SK-N-SH treated with all-trans-retinoic acid at 6 μM for 48 hours (cell line): ENCODE measurements at regions not wholly inside any gene's neighbourhood (a gene's known extent, or its start where the extent isn't known, plus 50 kb on each side); places are given as distances from the start of the nearest gene placed in this dataset.
"Not testable (repeated sequence)": the region's sequence is repeated elsewhere in the genome, so short reads cannot be mapped to it uniquely, and the experiment has no call there.

Source experiments
- ATAC-seq: fragments of 200-7000 bp; cut with Tn5 transposase; 3 replicates; pipeline ENCODE4 v1.9.1; 2020; ENCODE audit warnings: mild to moderate bottlenecking, moderate library complexity
- ARNTL ChIP-seq: fragments of 450-650 bp; formaldehyde crosslinking; IDR thresholded peaks from 2 replicates; pipeline ENCODE4 v1.5.0; 2020; ENCODE audit warnings: low read depth, mild to moderate bottlenecking, moderate library complexity, borderline replicate concordance
- BACH2 ChIP-seq: fragments of 250-450 bp; sonication (Bioruptor Pico); IDR thresholded peaks from 2 replicates; pipeline ENCODE4 v1.9.0; 2021; ENCODE audit warnings: mild to moderate bottlenecking, borderline replicate concordance
- CSDC2 ChIP-seq: fragments of 250-450 bp; sonication (Bioruptor Pico); IDR thresholded peaks from 2 replicates; pipeline ENCODE4 v1.5.0; 2020; ENCODE audit warnings: mild to moderate bottlenecking, moderate library complexity
- ESRRG ChIP-seq: fragments of 250-450 bp; sonication (Bioruptor Pico); IDR thresholded peaks from 2 replicates; pipeline ENCODE4 v1.6.1; 2021; ENCODE audit warnings: mild to moderate bottlenecking
- GLIS3 ChIP-seq: fragments of 250-450 bp; sonication (Bioruptor Pico); IDR thresholded peaks from 2 replicates; pipeline ENCODE4 v1.5.0; 2020; ENCODE audit warnings: mild to moderate bottlenecking, moderate library complexity
- ISL1 ChIP-seq: fragments of 250-450 bp; sonication (Bioruptor Pico); IDR thresholded peaks from 2 replicates; pipeline ENCODE4 v2.1.2; 2022; ENCODE audit warnings: mild to moderate bottlenecking, moderate library complexity
- OSR1 ChIP-seq: fragments of 250-450 bp; sonication (Bioruptor Pico); IDR thresholded peaks from 2 replicates; pipeline ENCODE4 v1.8.0; 2022; ENCODE audit warnings: moderate library complexity, mild to moderate bottlenecking, inconsistent platforms
- PPARA ChIP-seq: fragments of 250-450 bp; sonication (Bioruptor Pico); IDR thresholded peaks from 2 replicates; pipeline ENCODE4 v1.5.0; 2020; ENCODE audit warnings: mild to moderate bottlenecking, borderline replicate concordance
- RARB ChIP-seq: fragments of 250-450 bp; sonication (Bioruptor Pico); IDR thresholded peaks from 2 replicates; pipeline ENCODE4 v1.8.0; 2021; ENCODE audit warnings: mild to moderate bottlenecking, moderate library complexity
- TCF4 ChIP-seq: fragments of 250-450 bp; sonication (Bioruptor Pico); IDR thresholded peaks from 2 replicates; pipeline ENCODE4 v1.8.0; 2021; ENCODE audit warnings: mild to moderate bottlenecking, moderate library complexity, borderline replicate concordance
- TOX ChIP-seq: fragments of 250-450 bp; sonication (Bioruptor Pico); IDR thresholded peaks from 2 replicates; pipeline ENCODE4 v1.8.0; 2021; ENCODE audit warnings: mild to moderate bottlenecking, moderate library complexity, borderline replicate concordance
- ZC3H10 ChIP-seq: fragments of 250-450 bp; sonication (Bioruptor Pico); IDR thresholded peaks from 2 replicates; pipeline ENCODE4 v1.5.1; 2021; ENCODE audit warnings: mild to moderate bottlenecking, moderate library complexity
- ZFP3 ChIP-seq: fragments of 250-450 bp; sonication (Bioruptor Pico); IDR thresholded peaks from 2 replicates; pipeline ENCODE4 v1.5.0; 2020; ENCODE audit warnings: mild to moderate bottlenecking, moderate library complexity
- ZFP30 ChIP-seq: fragments of 450-650 bp; formaldehyde crosslinking; IDR thresholded peaks from 2 replicates; pipeline ENCODE4 v1.5.0; 2022; ENCODE audit warnings: mild to moderate bottlenecking, moderate library complexity
- ZNF565 ChIP-seq: fragments of 450-650 bp; formaldehyde crosslinking; conservative IDR thresholded peaks from 2 replicates; pipeline ENCODE4 v1.5.0; 2020; ENCODE audit warnings: low read depth, mild to moderate bottlenecking, moderate library complexity
- ZNF70 ChIP-seq: fragments of 450-650 bp; formaldehyde crosslinking; IDR thresholded peaks from 2 replicates; pipeline ENCODE4 v1.5.0; 2020; ENCODE audit warnings: mild to moderate bottlenecking, moderate library complexity
- ZNF8 ChIP-seq: fragments of 450-650 bp; formaldehyde crosslinking; IDR thresholded peaks from 2 replicates; pipeline ENCODE4 v1.5.0; 2020; ENCODE audit warnings: mild to moderate bottlenecking, moderate library complexity
- TF ChIP-seq, protein P1 (sequence below): fragments of 250-450 bp; sonication (Bioruptor Pico); IDR thresholded peaks from 2 replicates; pipeline ENCODE4 v1.8.0; 2021; ENCODE audit warnings: low read depth, mild to moderate bottlenecking, moderate library complexity, borderline replicate concordance
- TF ChIP-seq, protein P2 (sequence below): fragments of 250-450 bp; sonication (Bioruptor Pico); IDR thresholded peaks from 2 replicates; pipeline ENCODE4 v1.8.0; 2020; ENCODE audit warnings: mild to moderate bottlenecking, moderate library complexity, borderline replicate concordance
- TF ChIP-seq, protein P3 (sequence below): fragments of 250-450 bp; sonication (Bioruptor Pico); IDR thresholded peaks from 2 replicates; pipeline ENCODE4 v1.5.1; 2021; ENCODE audit warnings: mild to moderate bottlenecking, moderate library complexity
- TF ChIP-seq, protein P4 (sequence below): fragments of 250-450 bp; sonication (Bioruptor Pico); IDR thresholded peaks from 2 replicates; pipeline ENCODE4 v1.5.1; 2020; ENCODE audit warnings: low read depth, mild to moderate bottlenecking, moderate library complexity
- TF ChIP-seq, protein P5 (sequence below): fragments of 250-450 bp; sonication (Bioruptor Pico); IDR thresholded peaks from 2 replicates; pipeline ENCODE4 v1.5.0; 2020; ENCODE audit warnings: mild to moderate bottlenecking, moderate library complexity

DNA sequence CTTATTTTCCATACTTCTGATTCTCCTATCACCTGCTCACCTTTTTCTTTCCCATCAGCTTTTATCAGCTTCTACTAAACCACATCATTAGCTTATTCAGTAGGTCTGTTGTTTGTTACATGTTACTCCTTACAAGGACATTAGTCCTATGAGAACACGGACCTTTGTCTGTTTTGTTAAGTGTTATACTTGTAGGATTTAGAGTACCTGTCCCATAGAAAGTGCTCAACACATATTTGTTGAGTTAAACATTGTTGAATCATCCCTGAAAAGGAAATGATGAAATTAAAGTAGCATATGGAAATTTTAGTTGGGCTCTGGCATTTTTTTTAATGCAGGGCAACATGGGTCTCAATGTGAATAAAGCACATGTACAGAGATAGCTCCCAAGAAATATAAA, 222.1 kb upstream of the CARD18 start:
- no peak for TF ChIP-seq ZFP3 (CRISPR knock-in tag)
- no peak for TF ChIP-seq PPARA
- no peak for TF ChIP-seq ZFP30 (CRISPR knock-in tag)
- no peak for TF ChIP-seq TCF4 (CRISPR knock-in tag)
- TF ChIP-seq RARB (CRISPR knock-in tag), result no peak
- TF ChIP-seq, protein P1, sequence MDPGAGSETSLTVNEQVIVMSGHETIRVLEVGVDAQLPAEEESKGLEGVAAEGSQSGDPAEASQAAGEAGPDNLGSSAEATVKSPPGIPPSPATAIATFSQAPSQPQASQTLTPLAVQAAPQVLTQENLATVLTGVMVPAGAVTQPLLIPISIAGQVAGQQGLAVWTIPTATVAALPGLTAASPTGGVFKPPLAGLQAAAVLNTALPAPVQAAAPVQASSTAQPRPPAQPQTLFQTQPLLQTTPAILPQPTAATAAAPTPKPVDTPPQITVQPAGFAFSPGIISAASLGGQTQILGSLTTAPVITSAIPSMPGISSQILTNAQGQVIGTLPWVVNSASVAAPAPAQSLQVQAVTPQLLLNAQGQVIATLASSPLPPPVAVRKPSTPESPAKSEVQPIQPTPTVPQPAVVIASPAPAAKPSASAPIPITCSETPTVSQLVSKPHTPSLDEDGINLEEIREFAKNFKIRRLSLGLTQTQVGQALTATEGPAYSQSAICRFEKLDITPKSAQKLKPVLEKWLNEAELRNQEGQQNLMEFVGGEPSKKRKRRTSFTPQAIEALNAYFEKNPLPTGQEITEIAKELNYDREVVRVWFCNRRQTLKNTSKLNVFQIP (CRISPR knock-in tag), result no peak
- TF ChIP-seq ISL1 (CRISPR knock-in tag), result no peak
- no peak for TF ChIP-seq ZNF565 (CRISPR knock-in tag)
- TF ChIP-seq, protein P2, sequence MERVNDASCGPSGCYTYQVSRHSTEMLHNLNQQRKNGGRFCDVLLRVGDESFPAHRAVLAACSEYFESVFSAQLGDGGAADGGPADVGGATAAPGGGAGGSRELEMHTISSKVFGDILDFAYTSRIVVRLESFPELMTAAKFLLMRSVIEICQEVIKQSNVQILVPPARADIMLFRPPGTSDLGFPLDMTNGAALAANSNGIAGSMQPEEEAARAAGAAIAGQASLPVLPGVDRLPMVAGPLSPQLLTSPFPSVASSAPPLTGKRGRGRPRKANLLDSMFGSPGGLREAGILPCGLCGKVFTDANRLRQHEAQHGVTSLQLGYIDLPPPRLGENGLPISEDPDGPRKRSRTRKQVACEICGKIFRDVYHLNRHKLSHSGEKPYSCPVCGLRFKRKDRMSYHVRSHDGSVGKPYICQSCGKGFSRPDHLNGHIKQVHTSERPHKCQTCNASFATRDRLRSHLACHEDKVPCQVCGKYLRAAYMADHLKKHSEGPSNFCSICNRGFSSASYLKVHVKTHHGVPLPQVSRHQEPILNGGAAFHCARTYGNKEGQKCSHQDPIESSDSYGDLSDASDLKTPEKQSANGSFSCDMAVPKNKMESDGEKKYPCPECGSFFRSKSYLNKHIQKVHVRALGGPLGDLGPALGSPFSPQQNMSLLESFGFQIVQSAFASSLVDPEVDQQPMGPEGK (CRISPR knock-in tag), result no peak
- TF ChIP-seq, protein P3, sequence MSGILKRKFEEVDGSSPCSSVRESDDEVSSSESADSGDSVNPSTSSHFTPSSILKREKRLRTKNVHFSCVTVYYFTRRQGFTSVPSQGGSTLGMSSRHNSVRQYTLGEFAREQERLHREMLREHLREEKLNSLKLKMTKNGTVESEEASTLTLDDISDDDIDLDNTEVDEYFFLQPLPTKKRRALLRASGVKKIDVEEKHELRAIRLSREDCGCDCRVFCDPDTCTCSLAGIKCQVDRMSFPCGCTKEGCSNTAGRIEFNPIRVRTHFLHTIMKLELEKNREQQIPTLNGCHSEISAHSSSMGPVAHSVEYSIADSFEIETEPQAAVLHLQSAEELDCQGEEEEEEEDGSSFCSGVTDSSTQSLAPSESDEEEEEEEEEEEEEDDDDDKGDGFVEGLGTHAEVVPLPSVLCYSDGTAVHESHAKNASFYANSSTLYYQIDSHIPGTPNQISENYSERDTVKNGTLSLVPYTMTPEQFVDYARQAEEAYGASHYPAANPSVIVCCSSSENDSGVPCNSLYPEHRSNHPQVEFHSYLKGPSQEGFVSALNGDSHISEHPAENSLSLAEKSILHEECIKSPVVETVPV (CRISPR knock-in tag), result no peak
- TF ChIP-seq ESRRG (CRISPR knock-in tag), result no peak
- no peak for TF ChIP-seq ZNF8 (CRISPR knock-in tag)
- TF ChIP-seq, protein P4, sequence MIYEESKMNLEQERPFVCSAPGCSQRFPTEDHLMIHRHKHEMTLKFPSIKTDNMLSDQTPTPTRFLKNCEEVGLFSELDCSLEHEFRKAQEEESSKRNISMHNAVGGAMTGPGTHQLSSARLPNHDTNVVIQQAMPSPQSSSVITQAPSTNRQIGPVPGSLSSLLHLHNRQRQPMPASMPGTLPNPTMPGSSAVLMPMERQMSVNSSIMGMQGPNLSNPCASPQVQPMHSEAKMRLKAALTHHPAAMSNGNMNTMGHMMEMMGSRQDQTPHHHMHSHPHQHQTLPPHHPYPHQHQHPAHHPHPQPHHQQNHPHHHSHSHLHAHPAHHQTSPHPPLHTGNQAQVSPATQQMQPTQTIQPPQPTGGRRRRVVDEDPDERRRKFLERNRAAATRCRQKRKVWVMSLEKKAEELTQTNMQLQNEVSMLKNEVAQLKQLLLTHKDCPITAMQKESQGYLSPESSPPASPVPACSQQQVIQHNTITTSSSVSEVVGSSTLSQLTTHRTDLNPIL, result no peak
- TF ChIP-seq, protein P5, sequence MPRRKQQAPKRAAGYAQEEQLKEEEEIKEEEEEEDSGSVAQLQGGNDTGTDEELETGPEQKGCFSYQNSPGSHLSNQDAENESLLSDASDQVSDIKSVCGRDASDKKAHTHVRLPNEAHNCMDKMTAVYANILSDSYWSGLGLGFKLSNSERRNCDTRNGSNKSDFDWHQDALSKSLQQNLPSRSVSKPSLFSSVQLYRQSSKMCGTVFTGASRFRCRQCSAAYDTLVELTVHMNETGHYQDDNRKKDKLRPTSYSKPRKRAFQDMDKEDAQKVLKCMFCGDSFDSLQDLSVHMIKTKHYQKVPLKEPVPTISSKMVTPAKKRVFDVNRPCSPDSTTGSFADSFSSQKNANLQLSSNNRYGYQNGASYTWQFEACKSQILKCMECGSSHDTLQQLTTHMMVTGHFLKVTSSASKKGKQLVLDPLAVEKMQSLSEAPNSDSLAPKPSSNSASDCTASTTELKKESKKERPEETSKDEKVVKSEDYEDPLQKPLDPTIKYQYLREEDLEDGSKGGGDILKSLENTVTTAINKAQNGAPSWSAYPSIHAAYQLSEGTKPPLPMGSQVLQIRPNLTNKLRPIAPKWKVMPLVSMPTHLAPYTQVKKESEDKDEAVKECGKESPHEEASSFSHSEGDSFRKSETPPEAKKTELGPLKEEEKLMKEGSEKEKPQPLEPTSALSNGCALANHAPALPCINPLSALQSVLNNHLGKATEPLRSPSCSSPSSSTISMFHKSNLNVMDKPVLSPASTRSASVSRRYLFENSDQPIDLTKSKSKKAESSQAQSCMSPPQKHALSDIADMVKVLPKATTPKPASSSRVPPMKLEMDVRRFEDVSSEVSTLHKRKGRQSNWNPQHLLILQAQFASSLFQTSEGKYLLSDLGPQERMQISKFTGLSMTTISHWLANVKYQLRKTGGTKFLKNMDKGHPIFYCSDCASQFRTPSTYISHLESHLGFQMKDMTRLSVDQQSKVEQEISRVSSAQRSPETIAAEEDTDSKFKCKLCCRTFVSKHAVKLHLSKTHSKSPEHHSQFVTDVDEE (CRISPR knock-in tag), result no peak
- no peak for TF ChIP-seq GLIS3
- TF ChIP-seq ZC3H10 (CRISPR knock-in tag), result no peak
- ATAC-seq, result no peak

DNA sequence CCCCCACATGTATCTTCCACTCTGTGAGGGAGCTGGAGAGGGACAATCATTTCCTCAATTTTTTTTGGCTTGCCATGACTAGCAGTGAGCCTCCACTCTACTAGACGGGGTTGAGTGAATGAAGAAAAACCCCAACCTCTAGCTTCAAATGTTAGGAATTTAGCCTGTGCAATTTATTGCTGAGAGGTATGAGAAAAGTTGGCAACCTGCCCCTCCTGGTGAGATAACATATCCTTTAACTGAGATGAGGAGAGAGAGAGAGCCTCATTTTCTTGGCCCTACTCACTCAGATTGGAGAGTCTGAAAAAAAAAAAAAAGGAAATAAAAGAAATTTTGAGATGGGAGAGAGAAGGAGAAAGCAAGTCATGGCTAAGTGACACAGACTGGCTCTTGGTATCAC, 218.2 kb upstream of the CARD18 start:
- TF ChIP-seq, protein P2 (CRISPR knock-in tag), result no peak
- TF ChIP-seq ISL1 (CRISPR knock-in tag), result peak; percentile 67
- no peak for ATAC-seq

DNA sequence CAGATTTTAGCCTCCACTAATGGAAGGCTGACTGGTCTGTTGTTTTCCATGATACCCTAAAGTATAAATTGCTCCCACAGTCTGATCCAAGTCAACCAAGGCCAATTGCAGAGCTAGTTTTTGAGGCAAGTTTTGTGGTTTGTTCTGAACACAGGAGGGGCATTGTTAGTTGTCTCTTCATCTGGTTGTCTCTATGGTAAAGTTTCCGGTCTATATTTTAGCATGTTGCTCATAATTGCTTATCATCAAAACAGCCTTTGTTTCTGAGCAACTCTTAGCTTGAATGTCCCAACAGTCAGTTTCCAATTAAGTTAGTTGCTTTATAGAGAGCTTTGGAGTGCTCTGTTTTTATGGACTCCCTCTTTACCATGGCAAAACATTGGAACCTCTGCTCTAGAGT, 217.6 kb upstream of the CARD18 start:
- TF ChIP-seq OSR1 (CRISPR knock-in tag) (no peak), BACH2 (CRISPR knock-in tag) (no peak), ARNTL (no peak), PPARA (no peak), TOX (no peak), ZNF70 (no peak), ISL1 (CRISPR knock-in tag) (no peak), CSDC2 (no peak), ZFP3 (CRISPR knock-in tag) (no peak), GLIS3 (no peak), RARB (CRISPR knock-in tag) (no peak)
- TF ChIP-seq, protein P5 (CRISPR knock-in tag), result no peak
- TF ChIP-seq, protein P1 (CRISPR knock-in tag), result no peak
- ATAC-seq, result no peak

DNA sequence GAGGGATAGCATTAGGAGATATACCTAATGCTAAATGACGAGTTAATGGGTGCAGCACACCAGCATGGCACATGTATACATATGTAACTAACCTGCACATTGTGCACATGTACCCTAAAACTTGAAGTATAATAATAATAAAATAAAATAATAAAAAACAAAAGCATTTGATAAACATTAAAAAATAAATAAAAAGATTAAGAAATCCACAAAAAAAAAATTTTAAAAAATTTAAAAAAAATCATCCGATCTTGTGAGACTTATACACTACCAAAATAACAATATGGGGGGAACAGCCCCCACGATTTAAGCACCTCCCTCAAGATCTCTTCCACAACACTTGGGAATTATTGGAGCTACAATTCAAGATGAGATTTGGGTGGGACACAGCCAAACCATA, 210.3 kb upstream of the CARD18 start:
- ATAC-seq, result not testable (repeated sequence)
